ENCODE measurements at regions not wholly inside any gene's neighbourhood (a gene's known extent, or its start where the extent isn't known, plus 50 kb on each side); places are given as distances from the start of the nearest gene placed in this dataset.

GRCh38 chr18:25866331-25866730, 224.1 kb downstream of the SS18 start:
- no peak for DNase-seq

GRCh38 chr18:25862881-25863600, 227.4 kb downstream of the SS18 start:
- DNase-seq = no peak

- no peak for DNase-seq
These were observed 236.6 kb downstream of the SS18 start for GRCh38 chr18:25853691-25854433.

GRCh38 chr18:25843791-25844190, 246.6 kb downstream of the SS18 start:
- DNase-seq = no peak

- DNase-seq = no peak
These were observed 247.7 kb downstream of the SS18 start for GRCh38 chr18:25842665-25843064.

GRCh38 chr18:25834061-25834460, 256.4 kb downstream of the SS18 start:
- DNase-seq = no peak

GRCh38 chr18:25832001-25832604, 258.3 kb downstream of the SS18 start:
- DNase-seq = no peak

- DNase-seq = no peak
These were observed 259.1 kb downstream of the SS18 start for GRCh38 chr18:25831301-25831701.

GRCh38 chr18:25830787-25831186, 259.6 kb downstream of the SS18 start:
- DNase-seq = no peak

GRCh38 chr18:25827961-25828561, 262.4 kb downstream of the SS18 start:
- DNase-seq = no peak

- no peak for DNase-seq
These were observed 263.2 kb downstream of the SS18 start for GRCh38 chr18:25827228-25827627.

- no peak for DNase-seq
These were observed 263.6 kb downstream of the SS18 start for GRCh38 chr18:25826823-25827222.

GRCh38 chr18:25825979-25826776, 264.2 kb downstream of the SS18 start:
- DNase-seq = no peak

GRCh38 chr18:25825056-25825455, 265.4 kb downstream of the SS18 start:
- DNase-seq = no peak

- no peak for DNase-seq
These were observed 270.6 kb downstream of the SS18 start for GRCh38 chr18:25819746-25820363.

- DNase-seq = no peak
These were observed 271.9 kb downstream of the SS18 start for GRCh38 chr18:25818505-25818904.

- no peak for DNase-seq
These were observed 272.7 kb downstream of the SS18 start for GRCh38 chr18:25817546-25818237.

GRCh38 chr18:25815659-25816058, 274.8 kb downstream of the SS18 start:
- DNase-seq = no peak

GRCh38 chr18:25814841-25815458, 275.5 kb downstream of the SS18 start:
- peak in 1 of 2 donors; percentile 1 for DNase-seq

- no peak for DNase-seq
These were observed 277.3 kb downstream of the SS18 start for GRCh38 chr18:25813110-25813509.

- no peak for DNase-seq
These were observed 279.7 kb downstream of the SS18 start for GRCh38 chr18:25810736-25811135.

Data from CD4-positive, alpha-beta T cell treated with Interferon alpha-2 for 1 hour (primary cell).